HG03520 (cell line): ENCODE measurements at regions not wholly inside any gene's neighbourhood (a gene's known extent, or its start where the extent isn't known, plus 50 kb on each side); places are given as distances from the start of the nearest gene placed in this dataset.
"Not testable (repeated sequence)": the region's sequence is repeated elsewhere in the genome, so short reads cannot be mapped to it uniquely, and the experiment has no call there.

ENCODE experiments used
- ATAC-seq: cut with Tn5 transposase; IDR thresholded peaks from one replicate; pipeline ENCODE4 v1.9.1; 2021; ENCODE audit warnings: mild to moderate bottlenecking, moderate library complexity; ENCODE audit not compliant: unreplicated experiment

GRCh38 chr7:35908331-35909216, 107.7 kb downstream of the SEPTIN7 start:
- ATAC-seq: no peak

- ATAC-seq: no peak
Observed at GRCh38 chr7:35909870-35910357, 109.1 kb downstream of the SEPTIN7 start.

- ATAC-seq: not testable (repeated sequence)
Observed at GRCh38 chr7:35910621-35911020, 109.8 kb downstream of the SEPTIN7 start.

GRCh38 chr7:35913350-35913749, 112.5 kb downstream of the SEPTIN7 start:
- ATAC-seq: not testable (repeated sequence)

- ATAC-seq: not testable (repeated sequence)
Observed at GRCh38 chr7:35914214-35914613, 113.4 kb downstream of the SEPTIN7 start.

GRCh38 chr7:35915247-35915955, 114.5 kb downstream of the SEPTIN7 start:
- ATAC-seq: not testable (repeated sequence)

GRCh38 chr7:35918217-35918616, 117.4 kb downstream of the SEPTIN7 start:
- not testable (repeated sequence) for ATAC-seq

- ATAC-seq: not testable (repeated sequence)
Observed at GRCh38 chr7:35919607-35920006, 118.8 kb downstream of the SEPTIN7 start.

- not testable (repeated sequence) for ATAC-seq
Observed at GRCh38 chr7:35921338-35921737, 120.5 kb downstream of the SEPTIN7 start.

GRCh38 chr7:35924668-35925067, 123.8 kb downstream of the SEPTIN7 start:
- not testable (repeated sequence) for ATAC-seq

GRCh38 chr7:35926966-35927365, 126.1 kb downstream of the SEPTIN7 start:
- not testable (repeated sequence) for ATAC-seq

GRCh38 chr7:35931134-35931533, 130.3 kb downstream of the SEPTIN7 start:
- ATAC-seq: not testable (repeated sequence)

GRCh38 chr7:35931551-35931950, 130.7 kb downstream of the SEPTIN7 start:
- ATAC-seq: not testable (repeated sequence)

- ATAC-seq: not testable (repeated sequence)
Observed at GRCh38 chr7:35940695-35941094, 139.8 kb downstream of the SEPTIN7 start.

- ATAC-seq: not testable (repeated sequence)
Observed at GRCh38 chr7:35945621-35946020, 144.8 kb downstream of the SEPTIN7 start.

- ATAC-seq: not testable (repeated sequence)
Observed at GRCh38 chr7:35955735-35956134, 154.9 kb downstream of the SEPTIN7 start.

- not testable (repeated sequence) for ATAC-seq
Observed at GRCh38 chr7:35956988-35957387, 156.1 kb downstream of the SEPTIN7 start.

GRCh38 chr7:35961260-35961659, 160.4 kb downstream of the SEPTIN7 start:
- ATAC-seq: not testable (repeated sequence)

- not testable (repeated sequence) for ATAC-seq
Observed at GRCh38 chr7:35962607-35963006, 161.8 kb downstream of the SEPTIN7 start.

- ATAC-seq: no peak
Observed at GRCh38 chr7:35967366-35968139, 166.7 kb downstream of the SEPTIN7 start.
